SU-DHL-6 (cell line): ENCODE measurements at regions not wholly inside any gene's neighbourhood (a gene's known extent, or its start where the extent isn't known, plus 50 kb on each side); places are given as distances from the start of the nearest gene placed in this dataset.

Source experiments
- EZH2phosphoT487 ChIP-seq: fragments of 200-600 bp; sonication (generic), shearing (Covaris generic); conservative IDR thresholded peaks from 2 replicates; pipeline ENCODE4 v1.6.1; 2018; ENCODE audit warnings: mild to moderate bottlenecking, antibody characterized with exemption, low read length, moderate library complexity, mixed read lengths
- TF ChIP-seq, protein P1 (sequence below): fragments of 200-600 bp; sonication (generic); IDR thresholded peaks from one replicate; pipeline ENCODE4 v1.5.1; 2017; ENCODE audit warnings: antibody characterized with exemption, mild to moderate bottlenecking, low read length, moderate library complexity; ENCODE audit not compliant: insufficient read depth, poor library complexity, severe bottlenecking

DNA sequence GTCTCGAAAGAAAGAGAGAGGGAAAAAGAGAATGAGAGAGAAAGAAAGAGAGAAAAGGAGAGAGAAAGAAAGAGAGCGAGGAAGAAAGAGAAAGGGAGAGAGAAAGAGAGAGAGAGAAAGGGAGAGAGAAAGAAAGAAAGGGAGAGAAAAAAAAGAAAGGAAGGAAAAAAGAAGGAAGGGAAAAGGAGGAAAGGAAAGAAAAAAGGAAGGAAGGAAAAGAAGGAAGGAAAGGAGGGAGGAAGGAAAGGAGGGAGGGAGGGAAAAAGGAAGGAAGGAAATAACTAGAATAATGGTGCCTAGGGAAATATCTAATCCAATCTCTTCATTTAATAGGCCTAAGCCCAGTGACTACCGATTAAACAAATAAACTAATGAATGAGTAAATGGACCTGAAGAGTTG, 85.4 kb upstream of the LYZL1 start:
- TF ChIP-seq, protein P1, sequence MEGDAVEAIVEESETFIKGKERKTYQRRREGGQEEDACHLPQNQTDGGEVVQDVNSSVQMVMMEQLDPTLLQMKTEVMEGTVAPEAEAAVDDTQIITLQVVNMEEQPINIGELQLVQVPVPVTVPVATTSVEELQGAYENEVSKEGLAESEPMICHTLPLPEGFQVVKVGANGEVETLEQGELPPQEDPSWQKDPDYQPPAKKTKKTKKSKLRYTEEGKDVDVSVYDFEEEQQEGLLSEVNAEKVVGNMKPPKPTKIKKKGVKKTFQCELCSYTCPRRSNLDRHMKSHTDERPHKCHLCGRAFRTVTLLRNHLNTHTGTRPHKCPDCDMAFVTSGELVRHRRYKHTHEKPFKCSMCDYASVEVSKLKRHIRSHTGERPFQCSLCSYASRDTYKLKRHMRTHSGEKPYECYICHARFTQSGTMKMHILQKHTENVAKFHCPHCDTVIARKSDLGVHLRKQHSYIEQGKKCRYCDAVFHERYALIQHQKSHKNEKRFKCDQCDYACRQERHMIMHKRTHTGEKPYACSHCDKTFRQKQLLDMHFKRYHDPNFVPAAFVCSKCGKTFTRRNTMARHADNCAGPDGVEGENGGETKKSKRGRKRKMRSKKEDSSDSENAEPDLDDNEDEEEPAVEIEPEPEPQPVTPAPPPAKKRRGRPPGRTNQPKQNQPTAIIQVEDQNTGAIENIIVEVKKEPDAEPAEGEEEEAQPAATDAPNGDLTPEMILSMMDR: no peak
- no peak for TF ChIP-seq EZH2phosphoT487
